Adipocyte (in vitro differentiated cells): ENCODE measurements at regions not wholly inside any gene's neighbourhood (a gene's known extent, or its start where the extent isn't known, plus 50 kb on each side); places are given as distances from the start of the nearest gene placed in this dataset.

Source experiments
- DNase-seq: peaks from one replicate; pipeline ENCODE4 v3.0.0-alpha.2; 2015; ENCODE audit warnings: low read depth
- H3K27me3 ChIP-seq: replicated peaks from 2 replicates; pipeline ENCODE4 v1.7.0; 2013; ENCODE audit warnings: mild to moderate bottlenecking, low read length, moderate library complexity; ENCODE audit not compliant: control insufficient read depth, insufficient read depth
- H3K36me3 ChIP-seq: 2 replicates; pipeline ENCODE4 v1.7.0; 2013; ENCODE audit warnings: low read length, mild to moderate bottlenecking, moderate library complexity; ENCODE audit not compliant: control insufficient read depth, insufficient read depth, severe bottlenecking
- H3K4me1 ChIP-seq: 2 replicates; pipeline ENCODE4 v1.7.0; 2013; ENCODE audit warnings: mild to moderate bottlenecking, low read length, moderate library complexity; ENCODE audit not compliant: control insufficient read depth, insufficient read depth
- H3K4me3 ChIP-seq: 2 replicates; pipeline ENCODE4 v1.7.0; 2013; ENCODE audit warnings: mild to moderate bottlenecking, low read length, moderate library complexity
- H3K9ac ChIP-seq: 2 replicates; pipeline ENCODE4 v1.7.0; 2013; ENCODE audit warnings: mild to moderate bottlenecking, low read length, moderate library complexity
- H3K9me3 ChIP-seq: 2 replicates; pipeline ENCODE4 v1.7.0; 2013; ENCODE audit warnings: mild to moderate bottlenecking, low read length, moderate library complexity; ENCODE audit not compliant: control insufficient read depth

DNA sequence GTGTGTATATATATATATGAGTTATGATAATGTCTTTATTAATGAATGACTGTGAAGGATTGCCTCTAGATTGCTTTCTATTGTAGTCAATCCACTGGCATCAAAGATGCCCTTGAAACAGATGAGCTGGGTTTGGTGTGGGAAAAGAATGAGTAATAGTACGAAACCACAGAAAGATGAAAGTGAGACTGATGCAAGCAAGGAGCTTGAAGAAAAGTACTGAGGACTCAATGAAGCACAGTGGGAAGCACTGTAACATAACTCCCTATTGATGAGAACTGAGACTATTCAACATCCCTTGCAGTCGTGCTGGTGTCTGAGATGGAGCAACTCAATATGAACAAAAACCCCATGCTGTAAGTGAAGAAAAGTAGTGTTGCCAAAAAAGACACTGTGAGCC is 1794.2 kb downstream of the SLITRK5 start:
- no peak for DNase-seq
- H3K36me3 ChIP-seq, result no peaks in the 10 kb centered on the region
- no peak overlapping the region for H3K4me3 ChIP-seq
- H3K4me1 ChIP-seq, result no peaks in the 10 kb centered on the region
- H3K9me3 ChIP-seq, result no peaks in the 10 kb centered on the region
- H3K9ac ChIP-seq, result no peak overlapping the region
- no peaks in the 10 kb centered on the region for H3K27me3 ChIP-seq

DNA sequence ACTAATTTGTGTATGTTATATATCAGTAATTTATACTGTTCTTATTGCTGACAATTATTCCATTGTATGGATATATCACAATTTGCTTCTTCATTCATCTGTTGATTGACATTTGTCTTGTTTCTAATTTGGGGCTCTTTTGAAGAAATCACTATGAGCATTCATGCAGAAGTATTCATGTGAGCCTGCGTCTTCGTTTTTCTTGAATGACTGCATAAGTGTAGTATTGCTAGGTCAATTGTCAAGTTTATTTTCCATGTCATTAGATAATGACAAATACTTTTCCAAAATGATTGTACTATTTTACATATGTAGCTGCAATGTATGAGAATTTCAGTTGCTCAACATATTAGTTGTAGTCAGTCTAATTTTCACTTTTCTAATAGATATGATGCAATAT is 1796.9 kb downstream of the SLITRK5 start:
- H3K36me3 ChIP-seq, result no peaks in the 10 kb centered on the region
- no peak overlapping the region for H3K9ac ChIP-seq
- no peak overlapping the region for H3K4me3 ChIP-seq
- H3K9me3 ChIP-seq, result peaks cover 5% of the 10 kb centered on the region
- DNase-seq, result no peak
- no peaks in the 10 kb centered on the region for H3K27me3 ChIP-seq
- no peaks in the 10 kb centered on the region for H3K4me1 ChIP-seq

GRCh38 chr13:89470901-89471300 is 1799.7 kb downstream of the SLITRK5 start:
- no peaks in the 10 kb centered on the region for H3K27me3 ChIP-seq

GRCh38 chr13:89474432-89474831 is 1803.3 kb downstream of the SLITRK5 start:
- no peak for DNase-seq
- Histone ChIP-seq H3K9me3 (peaks cover 20% of the 10 kb centered on the region), H3K9ac (no peak overlapping the region), H3K27me3 (no peaks in the 10 kb centered on the region), H3K4me1 (no peaks in the 10 kb centered on the region), H3K4me3 (no peak overlapping the region), H3K36me3 (no peaks in the 10 kb centered on the region)

More at GRCh38 chr13:89470901-89471300, 1799.7 kb downstream of the SLITRK5 start:
- DNase-seq, result no peak
- peaks cover 20% of the 10 kb centered on the region for H3K9me3 ChIP-seq
- no peak overlapping the region for H3K4me3 ChIP-seq
- H3K4me1 ChIP-seq, result no peaks in the 10 kb centered on the region
- no peak overlapping the region for H3K9ac ChIP-seq
- no peaks in the 10 kb centered on the region for H3K36me3 ChIP-seq

GRCh38 chr13:89486065-89486464 is 1814.9 kb downstream of the SLITRK5 start:
- no peaks in the 10 kb centered on the region for H3K9me3 ChIP-seq
- H3K36me3 ChIP-seq, result no peaks in the 10 kb centered on the region
- no peak for DNase-seq
- no peaks in the 10 kb centered on the region for H3K27me3 ChIP-seq
- no peak overlapping the region for H3K4me3 ChIP-seq
- no peaks in the 10 kb centered on the region for H3K4me1 ChIP-seq
- H3K9ac ChIP-seq, result no peak overlapping the region

DNA sequence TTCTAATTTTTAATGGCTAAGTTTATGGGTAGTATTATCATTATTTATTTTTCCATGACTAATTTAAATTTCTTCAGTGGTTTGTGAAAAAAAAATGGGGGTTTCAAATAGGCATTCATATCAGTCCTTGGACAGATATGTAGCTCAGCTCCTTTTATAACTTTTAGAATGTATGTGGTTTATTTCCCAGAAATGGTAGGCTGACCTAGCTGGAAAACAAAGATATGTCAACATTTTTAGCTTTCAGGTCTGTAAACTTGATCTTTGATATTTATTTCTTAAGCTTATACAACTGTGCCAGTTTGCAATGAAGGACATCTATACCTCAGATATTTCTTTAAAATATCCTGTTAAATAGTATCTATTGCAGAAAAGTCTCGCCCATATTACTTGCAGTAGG is 1815.5 kb downstream of the SLITRK5 start:
- Histone ChIP-seq H3K36me3 (no peaks in the 10 kb centered on the region), H3K4me1 (no peaks in the 10 kb centered on the region), H3K9ac (no peak overlapping the region), H3K4me3 (no peak overlapping the region), H3K9me3 (no peaks in the 10 kb centered on the region), H3K27me3 (no peaks in the 10 kb centered on the region)
- DNase-seq, result no peak

DNA sequence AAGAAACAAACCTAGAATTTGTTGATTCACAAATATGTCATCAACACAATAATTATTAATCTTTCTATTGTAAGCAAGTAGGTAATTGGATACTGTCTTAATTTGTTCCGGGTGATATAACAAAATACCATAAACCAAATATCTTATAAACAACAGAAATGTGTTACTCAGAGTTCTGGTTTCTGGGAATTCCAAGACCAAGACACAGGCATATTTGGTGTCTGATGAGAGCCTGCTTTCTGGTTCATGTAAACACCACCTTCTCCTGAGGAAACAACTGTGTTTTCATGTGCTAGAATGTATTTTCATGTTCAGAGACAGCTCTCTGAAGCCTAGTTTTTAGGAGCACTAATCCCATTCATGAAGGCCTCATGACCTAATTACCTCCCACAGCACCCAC is 1819.5 kb downstream of the SLITRK5 start:
- Histone ChIP-seq H3K36me3 (no peaks in the 10 kb centered on the region), H3K27me3 (no peaks in the 10 kb centered on the region), H3K9ac (no peak overlapping the region), H3K4me3 (no peak overlapping the region), H3K9me3 (no peaks in the 10 kb centered on the region), H3K4me1 (no peaks in the 10 kb centered on the region)
- no peak for DNase-seq

GRCh38 chr13:89496478-89496877 is 1825.3 kb downstream of the SLITRK5 start:
- no peaks in the 10 kb centered on the region for H3K4me1 ChIP-seq
- no peak overlapping the region for H3K9ac ChIP-seq
- no peak overlapping the region for H3K4me3 ChIP-seq
- DNase-seq, result no peak
- H3K27me3 ChIP-seq, result no peaks in the 10 kb centered on the region
- no peaks in the 10 kb centered on the region for H3K9me3 ChIP-seq
- H3K36me3 ChIP-seq, result no peaks in the 10 kb centered on the region

DNA sequence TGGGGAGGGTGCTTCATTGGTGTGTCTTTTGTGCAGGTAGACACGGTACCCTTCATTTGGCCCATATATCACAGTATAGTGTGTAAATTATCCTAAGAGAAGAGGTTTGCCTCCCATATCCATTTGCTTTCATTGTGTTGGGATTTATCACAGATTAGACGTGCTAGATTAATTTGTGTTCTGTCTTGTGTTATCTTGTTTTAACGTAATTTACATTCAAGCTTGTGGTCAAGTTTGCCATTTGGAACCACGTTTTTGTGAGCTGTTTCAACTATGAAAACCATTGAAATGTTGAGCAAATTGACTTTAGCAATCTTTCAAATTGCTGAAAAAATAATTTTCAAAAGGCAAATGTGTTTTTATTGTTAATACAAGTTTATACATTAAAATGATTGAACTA is 1826.5 kb downstream of the SLITRK5 start:
- no peak for DNase-seq
- Histone ChIP-seq H3K36me3 (no peaks in the 10 kb centered on the region), H3K4me1 (no peaks in the 10 kb centered on the region), H3K27me3 (no peaks in the 10 kb centered on the region), H3K9ac (no peak overlapping the region), H3K4me3 (no peak overlapping the region), H3K9me3 (no peaks in the 10 kb centered on the region)

GRCh38 chr13:89502286-89502685 is 1831.1 kb downstream of the SLITRK5 start:
- Histone ChIP-seq H3K27me3 (no peaks in the 10 kb centered on the region), H3K4me3 (no peak overlapping the region), H3K9ac (no peak overlapping the region), H3K9me3 (no peaks in the 10 kb centered on the region), H3K4me1 (no peaks in the 10 kb centered on the region), H3K36me3 (no peaks in the 10 kb centered on the region)
- no peak for DNase-seq

- peak overlapping the region; percentile 44 for H3K4me3 ChIP-seq
- H3K27me3 ChIP-seq, result no peaks in the 10 kb centered on the region
- peak overlapping the region; percentile 47 for H3K9ac ChIP-seq
- H3K4me1 ChIP-seq, result peaks cover 16% of the 10 kb centered on the region
- no peak for DNase-seq
- no peaks in the 10 kb centered on the region for H3K36me3 ChIP-seq
- H3K9me3 ChIP-seq, result no peaks in the 10 kb centered on the region
These were observed 1832.8 kb upstream of the MIR17HG start for GRCh38 chr13:89514534-89515312.

DNA sequence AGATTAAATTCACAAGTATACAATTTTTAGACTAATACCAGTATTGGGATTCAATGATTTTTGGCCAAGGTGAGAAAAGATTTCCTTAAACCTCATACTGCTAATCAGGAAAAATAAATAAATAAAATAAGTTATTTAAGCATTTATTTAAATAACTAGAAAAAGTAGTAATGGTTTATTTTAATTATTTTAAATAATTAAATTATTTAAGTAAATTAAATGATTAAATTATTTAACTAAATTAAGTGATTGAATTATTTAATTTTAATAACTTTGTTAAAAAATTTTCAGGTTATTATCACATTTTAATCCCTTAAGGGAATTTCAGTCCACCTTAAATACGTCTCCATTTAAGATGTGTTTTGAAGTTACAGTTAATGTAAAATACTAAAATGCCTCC is 1831.5 kb upstream of the MIR17HG start:
- Histone ChIP-seq H3K9ac (no peak overlapping the region), H3K9me3 (no peaks in the 10 kb centered on the region), H3K27me3 (no peaks in the 10 kb centered on the region), H3K36me3 (no peaks in the 10 kb centered on the region), H3K4me3 (no peak overlapping the region), H3K4me1 (peaks cover 21% of the 10 kb centered on the region)
- no peak for DNase-seq
